ENCODE measurements at regions not wholly inside any gene's neighbourhood (a gene's known extent, or its start where the extent isn't known, plus 50 kb on each side); places are given as distances from the start of the nearest gene placed in this dataset.

DNA sequence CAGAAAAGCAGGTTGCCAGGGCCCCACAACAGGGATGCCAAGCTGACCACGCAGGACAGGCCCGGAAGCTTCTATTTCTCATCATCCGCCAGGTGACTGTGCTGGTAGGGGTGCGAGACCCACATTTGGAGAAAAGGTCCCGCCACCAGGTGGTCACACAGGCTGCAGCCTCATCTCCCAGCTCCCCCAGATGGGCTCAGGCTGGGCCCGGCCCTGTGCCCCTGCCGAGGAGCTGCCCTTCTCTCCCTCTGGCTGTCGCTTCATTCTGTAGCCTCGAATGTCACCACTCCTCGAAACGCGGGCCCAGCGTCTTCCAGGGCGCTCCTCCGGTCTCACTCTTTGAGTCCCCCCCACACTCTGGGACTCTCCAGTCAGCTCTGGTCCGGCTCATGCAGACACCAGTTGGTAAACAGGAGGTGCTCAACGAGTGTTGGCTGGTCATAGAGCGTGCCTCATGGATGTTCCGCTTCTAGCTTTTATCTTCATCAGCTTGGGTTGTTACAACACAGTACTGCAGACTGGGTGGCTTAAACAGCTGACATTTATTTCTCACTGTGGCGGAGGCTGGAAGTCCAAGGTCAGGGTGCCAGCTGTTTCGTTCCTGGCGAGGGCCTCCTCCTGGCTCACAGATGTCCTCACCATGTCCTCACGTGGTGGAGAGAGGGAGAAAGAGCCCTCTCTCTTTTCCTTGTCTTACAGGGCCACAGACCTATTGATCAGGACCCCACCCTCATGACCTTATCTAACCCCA, 87.1 kb downstream of the TEX29 start:
- DNase-seq: no peak
- no peak overlapping the region for H3K27ac ChIP-seq (ENCODE audit: low read length)
- no peaks in the 10 kb centered on the region for H3K9me3 ChIP-seq (replicated peaks; ENCODE audit: insufficient read depth, low read length)
- peaks cover 69% of the 10 kb centered on the region for H3K79me2 ChIP-seq (ENCODE audit: low read length)
- H3K27me3 ChIP-seq (replicated peaks; ENCODE audit: insufficient read depth, low read length): no peaks in the 10 kb centered on the region
- no peak for TF ChIP-seq EZH2 (optimal IDR thresholded peaks at IDR 0.05; ENCODE audit: low read depth, low read length)
- TF ChIP-seq EZH2phosphoT487 (IDR thresholded peaks at IDR 0.05; ENCODE audit: low read length): no peak
- TF ChIP-seq CTCF (IDR thresholded peaks at IDR 0.05; ENCODE audit: low read length): no peak
- H3F3A ChIP-seq (ENCODE audit: insufficient read depth, low read length): no peaks in the 10 kb centered on the region
- no peak overlapping the region for H2AFZ ChIP-seq (ENCODE audit: low read length)
- H4K20me1 ChIP-seq (ENCODE audit: insufficient read depth, low read length): no peaks in the 10 kb centered on the region
- no peak overlapping the region for H3K4me3 ChIP-seq (ENCODE audit: low read length)
- no peaks in the 10 kb centered on the region; the same call in 1 of the 2 replicates for H3K36me3 ChIP-seq (replicated peaks; ENCODE audit: insufficient read depth, low read length)
- H3K4me1 ChIP-seq (ENCODE audit: low read length): no peaks in the 10 kb centered on the region
- no peaks in the 10 kb centered on the region for H3K9me2 ChIP-seq (replicated peaks; ENCODE audit: insufficient read depth, low read length)
- no peak overlapping the region for H3K4me2 ChIP-seq (ENCODE audit: low read depth, low read length)
- H3K9ac ChIP-seq (ENCODE audit: low read length): no peak overlapping the region

GRCh38 chr13:111409413-111409812, 89.0 kb downstream of the TEX29 start:
- H3K79me2 ChIP-seq (ENCODE audit: low read length): peaks cover 71% of the 10 kb centered on the region
- H3K9me3 ChIP-seq (replicated peaks; ENCODE audit: insufficient read depth, low read length): no peaks in the 10 kb centered on the region
- H3K27ac ChIP-seq (ENCODE audit: low read length): no peak overlapping the region
- H3F3A ChIP-seq (ENCODE audit: insufficient read depth, low read length): no peaks in the 10 kb centered on the region
- H4K20me1 ChIP-seq (ENCODE audit: insufficient read depth, low read length): no peaks in the 10 kb centered on the region
- H3K4me1 ChIP-seq (ENCODE audit: low read length): no peaks in the 10 kb centered on the region
- H3K36me3 ChIP-seq (replicated peaks; ENCODE audit: insufficient read depth, low read length): no peaks in the 10 kb centered on the region; the same call in 1 of the 2 replicates
- no peak for DNase-seq
- no peaks in the 10 kb centered on the region for H3K9me2 ChIP-seq (replicated peaks; ENCODE audit: insufficient read depth, low read length)
- no peak overlapping the region for H3K4me2 ChIP-seq (ENCODE audit: low read depth, low read length)
- TF ChIP-seq EZH2 (optimal IDR thresholded peaks at IDR 0.05; ENCODE audit: low read depth, low read length): no peak
- no peak for TF ChIP-seq EZH2phosphoT487 (IDR thresholded peaks at IDR 0.05; ENCODE audit: low read length)
- no peak overlapping the region for H3K9ac ChIP-seq (ENCODE audit: low read length)
- H2AFZ ChIP-seq (ENCODE audit: low read length): no peak overlapping the region
- no peak overlapping the region for H3K4me3 ChIP-seq (ENCODE audit: low read length)
- H3K27me3 ChIP-seq (replicated peaks; ENCODE audit: insufficient read depth, low read length): no peaks in the 10 kb centered on the region

- Histone ChIP-seq H3K4me2 (ENCODE audit: low read depth, low read length) (no peak overlapping the region), H3K27me3 (replicated peaks; ENCODE audit: insufficient read depth, low read length) (no peaks in the 10 kb centered on the region), H2AFZ (ENCODE audit: low read length) (no peak overlapping the region), H3F3A (ENCODE audit: insufficient read depth, low read length) (no peaks in the 10 kb centered on the region), H3K4me1 (ENCODE audit: low read length) (no peaks in the 10 kb centered on the region), H3K9ac (ENCODE audit: low read length) (no peak overlapping the region), H3K9me3 (replicated peaks; ENCODE audit: insufficient read depth, low read length) (no peaks in the 10 kb centered on the region), H3K27ac (ENCODE audit: low read length) (no peak overlapping the region), H3K36me3 (replicated peaks; ENCODE audit: insufficient read depth, low read length) (no peaks in the 10 kb centered on the region; the same call in 1 of the 2 replicates), H3K79me2 (ENCODE audit: low read length) (peaks cover 72% of the 10 kb centered on the region), H3K9me2 (replicated peaks; ENCODE audit: insufficient read depth, low read length) (no peaks in the 10 kb centered on the region), H4K20me1 (ENCODE audit: insufficient read depth, low read length) (no peaks in the 10 kb centered on the region), H3K4me3 (ENCODE audit: low read length) (no peak overlapping the region)
- TF ChIP-seq EZH2phosphoT487 (IDR thresholded peaks at IDR 0.05; ENCODE audit: low read length) (no peak), EZH2 (optimal IDR thresholded peaks at IDR 0.05; ENCODE audit: low read depth, low read length) (no peak), CTCF (IDR thresholded peaks at IDR 0.05; ENCODE audit: low read length) (no peak)
- DNase-seq: no peak
Observed at GRCh38 chr13:111410232-111411021, 90.0 kb downstream of the TEX29 start.
